Activated naive CD8-positive, alpha-beta T cell treated with anti-CD3 and anti-CD28 coated beads for 36 hours (primary cell): ENCODE measurements at regions not wholly inside any gene's neighbourhood (a gene's known extent, or its start where the extent isn't known, plus 50 kb on each side); places are given as distances from the start of the nearest gene placed in this dataset.
"Not testable (repeated sequence)": the region's sequence is repeated elsewhere in the genome, so short reads cannot be mapped to it uniquely, and the experiment has no call there.

Experiments used
- DNase-seq: peaks from one replicate; pipeline ENCODE4 v3.0.0; 2021
- H3K27ac Mint-ChIP-seq: one replicate; pipeline ENCODE4 v1.8.0; 2022; ENCODE audit warnings: mild to moderate bottlenecking, moderate library complexity, mixed read lengths
- H3K27me3 Mint-ChIP-seq: one replicate; pipeline ENCODE4 v1.8.0; 2022; ENCODE audit warnings: mild to moderate bottlenecking, mixed read lengths
- H3K36me3 Mint-ChIP-seq: one replicate; pipeline ENCODE4 v1.8.0; 2021; ENCODE audit warnings: mild to moderate bottlenecking, mixed read lengths
- H3K4me1 Mint-ChIP-seq: one replicate; pipeline ENCODE4 v1.8.0; 2021; ENCODE audit warnings: mixed read lengths
- H3K4me3 Mint-ChIP-seq: one replicate; pipeline ENCODE4 v1.8.0; 2022; ENCODE audit warnings: mild to moderate bottlenecking, moderate library complexity, mixed read lengths
- H3K9me3 Mint-ChIP-seq: one replicate; pipeline ENCODE4 v1.8.0; 2022; ENCODE audit warnings: mixed read lengths

GRCh38 chr3:22836131-22836530 lies 367.0 kb upstream of the UBE2E2 start:
- H3K27me3 Mint-ChIP-seq = no peaks in the 10 kb centered on the region
- no peak overlapping the region for H3K27ac Mint-ChIP-seq
- no peaks in the 10 kb centered on the region for H3K4me1 Mint-ChIP-seq
- no peaks in the 10 kb centered on the region for H3K36me3 Mint-ChIP-seq
- H3K9me3 Mint-ChIP-seq = peaks cover 3% of the 10 kb centered on the region
- no peak overlapping the region for H3K4me3 Mint-ChIP-seq
- no peak for DNase-seq

- H3K36me3 Mint-ChIP-seq = no peaks in the 10 kb centered on the region
- no peak for DNase-seq
- H3K27me3 Mint-ChIP-seq = no peaks in the 10 kb centered on the region
- H3K4me1 Mint-ChIP-seq = no peaks in the 10 kb centered on the region
- peaks cover 4% of the 10 kb centered on the region for H3K9me3 Mint-ChIP-seq
- no peak overlapping the region for H3K4me3 Mint-ChIP-seq
- H3K27ac Mint-ChIP-seq = no peak overlapping the region
These were observed 359.3 kb upstream of the UBE2E2 start for GRCh38 chr3:22843854-22844253.

GRCh38 chr3:22846566-22846965 lies 356.6 kb upstream of the UBE2E2 start:
- DNase-seq = no peak
- H3K27me3 Mint-ChIP-seq = no peaks in the 10 kb centered on the region
- H3K4me1 Mint-ChIP-seq = no peaks in the 10 kb centered on the region
- no peak overlapping the region for H3K4me3 Mint-ChIP-seq
- no peaks in the 10 kb centered on the region for H3K36me3 Mint-ChIP-seq
- H3K27ac Mint-ChIP-seq = no peak overlapping the region
- H3K9me3 Mint-ChIP-seq = no peaks in the 10 kb centered on the region

- not testable (repeated sequence) for H3K4me1 Mint-ChIP-seq, H3K36me3 Mint-ChIP-seq, H3K9me3 Mint-ChIP-seq, H3K27ac Mint-ChIP-seq, H3K27me3 Mint-ChIP-seq, DNase-seq, H3K4me3 Mint-ChIP-seq
These were observed 353.5 kb upstream of the UBE2E2 start for GRCh38 chr3:22849583-22849982.

GRCh38 chr3:22856811-22857210 lies 346.3 kb upstream of the UBE2E2 start:
- Mint-ChIP-seq H3K36me3 (no peaks in the 10 kb centered on the region), H3K4me3 (no peak overlapping the region), H3K27ac (no peak overlapping the region), H3K4me1 (no peaks in the 10 kb centered on the region), H3K9me3 (peaks cover 4% of the 10 kb centered on the region), H3K27me3 (no peaks in the 10 kb centered on the region)
- DNase-seq = no peak

- Mint-ChIP-seq H3K4me1 (no peaks in the 10 kb centered on the region), H3K4me3 (no peak overlapping the region), H3K36me3 (no peaks in the 10 kb centered on the region), H3K27ac (no peak overlapping the region), H3K9me3 (peaks cover 4% of the 10 kb centered on the region), H3K27me3 (no peaks in the 10 kb centered on the region)
- no peak for DNase-seq
These were observed 344.6 kb upstream of the UBE2E2 start for GRCh38 chr3:22858486-22858885.

GRCh38 chr3:22859618-22860017 lies 343.5 kb upstream of the UBE2E2 start:
- peaks cover 4% of the 10 kb centered on the region for H3K9me3 Mint-ChIP-seq
- H3K36me3 Mint-ChIP-seq = no peaks in the 10 kb centered on the region

GRCh38 chr3:22861426-22861825 lies 341.7 kb upstream of the UBE2E2 start:
- Mint-ChIP-seq H3K36me3 (no peaks in the 10 kb centered on the region), H3K27ac (no peak overlapping the region), H3K4me3 (no peak overlapping the region), H3K9me3 (no peaks in the 10 kb centered on the region), H3K27me3 (no peaks in the 10 kb centered on the region), H3K4me1 (no peaks in the 10 kb centered on the region)
- no peak for DNase-seq

More at GRCh38 chr3:22859618-22860017, 343.5 kb upstream of the UBE2E2 start:
- no peaks in the 10 kb centered on the region for H3K27me3 Mint-ChIP-seq
- H3K4me1 Mint-ChIP-seq = no peaks in the 10 kb centered on the region
- no peak overlapping the region for H3K4me3 Mint-ChIP-seq
- DNase-seq = no peak
- no peak overlapping the region for H3K27ac Mint-ChIP-seq

- DNase-seq = no peak
- H3K27me3 Mint-ChIP-seq = no peaks in the 10 kb centered on the region
- H3K36me3 Mint-ChIP-seq = no peaks in the 10 kb centered on the region
- H3K4me3 Mint-ChIP-seq = no peak overlapping the region
- no peaks in the 10 kb centered on the region for H3K9me3 Mint-ChIP-seq
- H3K4me1 Mint-ChIP-seq = no peaks in the 10 kb centered on the region
- H3K27ac Mint-ChIP-seq = no peak overlapping the region
These were observed 341.0 kb upstream of the UBE2E2 start for GRCh38 chr3:22862111-22862510.

GRCh38 chr3:22882834-22883233 lies 320.3 kb upstream of the UBE2E2 start:
- H3K4me3 Mint-ChIP-seq, H3K27ac Mint-ChIP-seq, H3K9me3 Mint-ChIP-seq, DNase-seq, H3K4me1 Mint-ChIP-seq, H3K27me3 Mint-ChIP-seq, H3K36me3 Mint-ChIP-seq: not testable (repeated sequence)

- Mint-ChIP-seq H3K27me3 (no peaks in the 10 kb centered on the region), H3K4me1 (no peaks in the 10 kb centered on the region), H3K4me3 (no peak overlapping the region), H3K36me3 (no peaks in the 10 kb centered on the region), H3K27ac (no peak overlapping the region), H3K9me3 (peaks cover 5% of the 10 kb centered on the region)
- DNase-seq = no peak
These were observed 318.1 kb upstream of the UBE2E2 start for GRCh38 chr3:22885039-22885438.

- H3K36me3 Mint-ChIP-seq = no peaks in the 10 kb centered on the region
- no peak for DNase-seq
- no peak overlapping the region for H3K4me3 Mint-ChIP-seq
- H3K27me3 Mint-ChIP-seq = no peaks in the 10 kb centered on the region
- H3K9me3 Mint-ChIP-seq = peaks cover 5% of the 10 kb centered on the region
- no peaks in the 10 kb centered on the region for H3K4me1 Mint-ChIP-seq
- no peak overlapping the region for H3K27ac Mint-ChIP-seq
These were observed 317.4 kb upstream of the UBE2E2 start for GRCh38 chr3:22885574-22886341.

- Mint-ChIP-seq H3K36me3 (no peaks in the 10 kb centered on the region), H3K27ac (no peak overlapping the region), H3K4me1 (no peaks in the 10 kb centered on the region), H3K9me3 (peaks cover 5% of the 10 kb centered on the region), H3K4me3 (no peak overlapping the region), H3K27me3 (no peaks in the 10 kb centered on the region)
- DNase-seq = no peak
These were observed 316.6 kb upstream of the UBE2E2 start for GRCh38 chr3:22886439-22887068.

GRCh38 chr3:22887664-22888291 lies 315.3 kb upstream of the UBE2E2 start:
- Mint-ChIP-seq H3K4me1 (no peaks in the 10 kb centered on the region), H3K27ac (no peak overlapping the region), H3K4me3 (no peak overlapping the region), H3K27me3 (no peaks in the 10 kb centered on the region), H3K36me3 (no peaks in the 10 kb centered on the region), H3K9me3 (peaks cover 4% of the 10 kb centered on the region)
- DNase-seq = no peak

- no peaks in the 10 kb centered on the region for H3K9me3 Mint-ChIP-seq
- no peak overlapping the region for H3K4me3 Mint-ChIP-seq
- no peaks in the 10 kb centered on the region for H3K4me1 Mint-ChIP-seq
- DNase-seq = no peak
- no peaks in the 10 kb centered on the region for H3K36me3 Mint-ChIP-seq
- H3K27me3 Mint-ChIP-seq = peaks cover 4% of the 10 kb centered on the region
- H3K27ac Mint-ChIP-seq = no peak overlapping the region
These were observed 310.0 kb upstream of the UBE2E2 start for GRCh38 chr3:22893101-22893500.
